Natural killer cell (primary cell): ENCODE measurements at regions not wholly inside any gene's neighbourhood (a gene's known extent, or its start where the extent isn't known, plus 50 kb on each side); places are given as distances from the start of the nearest gene placed in this dataset.

ENCODE experiments used
- ATAC-seq, 3 donors: fragments of 150-1000 bp in 2 of 3; fragments of 200-7000 bp in 1 of 3; cut with Tn5 transposase; 1 replicate in 1 of 3; 2 replicates in 2 of 3; pipeline ENCODE4 v1.10.0; 2021; ENCODE audit warnings: mild to moderate bottlenecking in 2 of 3, moderate library complexity in 2 of 3
- DNase-seq, 2 donors: peaks; one replicate each; pipeline versions ENCODE4 v3.0.0 to v3.0.0-alpha.2; 2013 to 2021; ENCODE audit warnings: mixed read lengths in 1 of 2
- H3K27ac ChIP-seq: one replicate; pipeline ENCODE4 v1.5.1; 2013; ENCODE audit warnings: mild to moderate bottlenecking, low read length
- H3K27me3 ChIP-seq: one replicate; pipeline ENCODE4 v1.6.1; 2013; ENCODE audit warnings: low read length; ENCODE audit not compliant: control insufficient read depth, insufficient read depth
- H3K36me3 ChIP-seq: one replicate; pipeline ENCODE4 v1.6.1; 2013; ENCODE audit warnings: low read length; ENCODE audit not compliant: control insufficient read depth, insufficient read depth
- H3K4me1 ChIP-seq: one replicate; pipeline ENCODE4 v1.6.1; 2013; ENCODE audit warnings: low read length; ENCODE audit not compliant: control insufficient read depth, insufficient read depth
- H3K4me3 ChIP-seq: one replicate; pipeline ENCODE4 v1.5.1; 2013; ENCODE audit warnings: low read length
- H3K9me3 ChIP-seq: one replicate; pipeline ENCODE4 v1.6.1; 2013; ENCODE audit warnings: low read length; ENCODE audit not compliant: control insufficient read depth, insufficient read depth
- H3K27ac Mint-ChIP-seq, 2 donors: one replicate each; pipeline ENCODE4 v1.8.0; 2022; ENCODE audit warnings: mild to moderate bottlenecking in 2 of 2, mixed read lengths in 2 of 2, moderate library complexity in 1 of 2
- H3K27me3 Mint-ChIP-seq, 2 donors: one replicate each; pipeline ENCODE4 v1.8.0; 2022; ENCODE audit warnings: low read depth in 2 of 2, mixed read lengths in 2 of 2
- H3K36me3 Mint-ChIP-seq: one replicate; pipeline ENCODE4 v1.8.0; 2022; ENCODE audit warnings: mixed read lengths
- H3K4me1 Mint-ChIP-seq, 2 donors: one replicate each; pipeline ENCODE4 v1.8.0; 2022; ENCODE audit warnings: mixed read lengths in 2 of 2
- H3K4me3 Mint-ChIP-seq: one replicate; pipeline ENCODE4 v1.8.0; 2022; ENCODE audit warnings: mild to moderate bottlenecking, moderate library complexity, mixed read lengths
- H3K9me3 Mint-ChIP-seq, 2 donors: one replicate each; pipeline ENCODE4 v1.8.0; 2022; ENCODE audit warnings: mixed read lengths in 2 of 2
- WGBS: methylation state at CpG from one replicate; pipeline ENCODE4 v1.1.7; 2013; ENCODE audit warnings: missing lambda C conversion rate; ENCODE audit not compliant: insufficient coverage; 5-methylcytosine and 5-hydroxymethylcytosine counted together
- intact Hi-C: fragments of 100-400 bp; cut with micrococcal nuclease; formaldehyde crosslinking; loops from one replicate; pipeline ENCODE4 v1.14.2; 2022
- TF ChIP-seq, protein P1 (sequence below): fragments of 200-600 bp; IDR thresholded peaks from one replicate; pipeline ENCODE4 v1.8.0; 2022; ENCODE audit warnings: antibody characterized with exemption

GRCh38 chr10:33039181-33039580 lies 81.2 kb upstream of the ITGB1 start:
- Histone ChIP-seq H3K27me3 (no peaks in the 10 kb centered on the region), H3K36me3 (no peaks in the 10 kb centered on the region), H3K4me1 (no peaks in the 10 kb centered on the region), H3K9me3 (no peaks in the 10 kb centered on the region), H3K4me3 (no peak overlapping the region), H3K27ac (no peak overlapping the region)
- H3K4me1 Mint-ChIP-seq, result no peaks in the 10 kb centered on the region
- intact Hi-C loops, result no loop called here
- 100% methylated on average over 1 of the region's 1 CpG for WGBS
- no peak overlapping the region for H3K27ac Mint-ChIP-seq
- TF ChIP-seq, protein P1, sequence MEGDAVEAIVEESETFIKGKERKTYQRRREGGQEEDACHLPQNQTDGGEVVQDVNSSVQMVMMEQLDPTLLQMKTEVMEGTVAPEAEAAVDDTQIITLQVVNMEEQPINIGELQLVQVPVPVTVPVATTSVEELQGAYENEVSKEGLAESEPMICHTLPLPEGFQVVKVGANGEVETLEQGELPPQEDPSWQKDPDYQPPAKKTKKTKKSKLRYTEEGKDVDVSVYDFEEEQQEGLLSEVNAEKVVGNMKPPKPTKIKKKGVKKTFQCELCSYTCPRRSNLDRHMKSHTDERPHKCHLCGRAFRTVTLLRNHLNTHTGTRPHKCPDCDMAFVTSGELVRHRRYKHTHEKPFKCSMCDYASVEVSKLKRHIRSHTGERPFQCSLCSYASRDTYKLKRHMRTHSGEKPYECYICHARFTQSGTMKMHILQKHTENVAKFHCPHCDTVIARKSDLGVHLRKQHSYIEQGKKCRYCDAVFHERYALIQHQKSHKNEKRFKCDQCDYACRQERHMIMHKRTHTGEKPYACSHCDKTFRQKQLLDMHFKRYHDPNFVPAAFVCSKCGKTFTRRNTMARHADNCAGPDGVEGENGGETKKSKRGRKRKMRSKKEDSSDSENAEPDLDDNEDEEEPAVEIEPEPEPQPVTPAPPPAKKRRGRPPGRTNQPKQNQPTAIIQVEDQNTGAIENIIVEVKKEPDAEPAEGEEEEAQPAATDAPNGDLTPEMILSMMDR, result no peak
- no peak overlapping the region for H3K4me3 Mint-ChIP-seq
- ATAC-seq (no peak), DNase-seq (no peak)
- no peaks in the 10 kb centered on the region for H3K36me3 Mint-ChIP-seq
- no peaks in the 10 kb centered on the region for H3K9me3 Mint-ChIP-seq
- peaks cover 0 to 3% of the 10 kb centered on the region in 2 donors for H3K27me3 Mint-ChIP-seq

DNA sequence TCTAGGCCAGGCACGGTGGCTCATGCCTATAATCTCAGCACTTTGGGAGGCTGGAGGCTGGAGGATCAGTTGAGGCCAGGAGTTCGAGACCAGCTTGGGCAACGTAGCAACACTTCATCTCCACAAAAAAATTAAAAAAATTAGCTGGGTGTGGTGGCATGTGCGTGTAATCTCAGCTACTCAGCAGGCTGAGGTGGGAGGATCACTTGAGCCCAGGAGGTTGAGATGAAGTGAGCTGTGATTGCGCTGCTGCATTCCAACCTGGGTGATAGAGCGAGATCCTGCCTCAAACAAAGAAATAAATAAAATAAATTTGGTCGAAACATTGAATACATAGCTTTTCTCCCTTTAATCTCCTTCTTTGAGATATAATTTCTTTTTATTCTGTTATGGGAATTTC lies 80.6 kb upstream of the ITGB1 start:
- Histone ChIP-seq H3K36me3 (no peaks in the 10 kb centered on the region), H3K27me3 (no peaks in the 10 kb centered on the region), H3K9me3 (no peaks in the 10 kb centered on the region), H3K4me3 (no peak overlapping the region), H3K4me1 (no peaks in the 10 kb centered on the region), H3K27ac (no peak overlapping the region)
- Mint-ChIP-seq H3K27ac (no peak overlapping the region), H3K36me3 (no peaks in the 10 kb centered on the region), H3K9me3 (no peaks in the 10 kb centered on the region), H3K4me3 (no peak overlapping the region), H3K27me3 (peaks cover 0 to 3% of the 10 kb centered on the region in 2 donors), H3K4me1 (no peaks in the 10 kb centered on the region)
- intact Hi-C loops, result no loop called here
- DNase-seq, result no peak
- 92% methylated on average over 4 of the region's 7 CpGs for WGBS
- TF ChIP-seq, protein P1, result no peak
- no peak for ATAC-seq

GRCh38 chr10:33037726-33038125 lies 79.7 kb upstream of the ITGB1 start:
- H3K4me3 ChIP-seq, result no peak overlapping the region
- no peaks in the 10 kb centered on the region for H3K27me3 ChIP-seq
- DNase-seq (no peak), ATAC-seq (no peak)
- intact Hi-C loops, result no loop called here
- Mint-ChIP-seq H3K4me1 (no peaks in the 10 kb centered on the region), H3K36me3 (no peaks in the 10 kb centered on the region), H3K27me3 (peaks cover 0 to 3% of the 10 kb centered on the region in 2 donors), H3K27ac (no peak overlapping the region), H3K4me3 (no peak overlapping the region), H3K9me3 (no peaks in the 10 kb centered on the region)
- TF ChIP-seq, protein P1, result no peak
- no peak overlapping the region for H3K27ac ChIP-seq
- WGBS, result 91% methylated on average over 8 of the region's 8 CpGs
- no peaks in the 10 kb centered on the region for H3K9me3 ChIP-seq
- no peaks in the 10 kb centered on the region for H3K4me1 ChIP-seq
- no peaks in the 10 kb centered on the region for H3K36me3 ChIP-seq

DNA sequence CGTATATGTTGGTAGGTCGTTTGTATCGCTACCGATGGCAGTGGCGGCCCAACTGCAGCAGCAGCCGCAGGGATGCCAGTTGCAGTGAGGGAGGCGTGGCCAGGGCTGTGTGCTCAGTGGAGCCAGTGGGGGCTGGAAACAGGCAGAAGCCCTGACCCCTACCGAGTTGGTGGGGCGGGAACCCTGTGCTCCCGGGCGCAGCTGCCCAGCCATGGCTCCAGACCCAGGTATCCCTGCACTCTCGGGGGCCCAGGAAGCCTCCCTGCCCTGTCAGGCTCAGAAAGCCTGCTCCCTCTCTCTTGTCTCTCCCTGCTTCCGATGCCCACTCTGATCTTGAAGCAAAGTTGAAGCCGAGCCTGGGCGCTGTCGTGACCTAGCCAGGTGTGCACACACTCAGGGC lies 78.6 kb upstream of the ITGB1 start:
- H3K4me1 Mint-ChIP-seq, result no peaks in the 10 kb centered on the region
- H3K4me3 ChIP-seq, result no peak overlapping the region

More for the DNA sequence above, 78.6 kb upstream of the ITGB1 start:
- TF ChIP-seq, protein P1, result no peak
- Histone ChIP-seq H3K27me3 (no peaks in the 10 kb centered on the region), H3K27ac (no peak overlapping the region), H3K4me1 (no peaks in the 10 kb centered on the region), H3K9me3 (no peaks in the 10 kb centered on the region), H3K36me3 (no peaks in the 10 kb centered on the region)
- Mint-ChIP-seq H3K36me3 (no peaks in the 10 kb centered on the region), H3K27me3 (peaks cover 0 to 3% of the 10 kb centered on the region in 2 donors), H3K9me3 (no peaks in the 10 kb centered on the region), H3K27ac (no peak overlapping the region), H3K4me3 (no peak overlapping the region)
- DNase-seq (no peak), ATAC-seq (no peak)
- WGBS, result 94% methylated on average over 16 of the region's 16 CpGs
- intact Hi-C loops, result no loop called here
